ENCODE measurements at regions not wholly inside any gene's neighbourhood (a gene's known extent, or its start where the extent isn't known, plus 50 kb on each side); places are given as distances from the start of the nearest gene placed in this dataset.

DNA sequence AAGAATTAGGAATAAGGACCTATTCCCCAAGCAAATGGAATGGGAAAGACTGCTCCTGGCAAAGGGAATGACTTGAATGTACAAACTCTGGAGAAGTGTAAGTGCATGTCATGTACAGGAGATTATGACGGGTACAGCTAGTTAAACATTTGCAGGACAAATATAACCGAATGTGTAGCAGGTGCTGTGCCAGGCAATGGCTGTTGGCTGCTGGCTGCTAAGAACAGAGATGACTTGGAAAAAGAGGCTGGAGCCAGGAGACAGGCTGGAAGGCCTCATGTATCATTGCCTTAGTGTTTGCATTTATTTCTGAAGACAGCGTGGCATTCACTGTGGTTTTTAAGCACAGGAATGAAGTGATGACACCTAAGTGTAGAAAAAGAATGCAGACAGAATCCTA, 136.8 kb downstream of the TTC8 start:
- TF ChIP-seq, protein P1, sequence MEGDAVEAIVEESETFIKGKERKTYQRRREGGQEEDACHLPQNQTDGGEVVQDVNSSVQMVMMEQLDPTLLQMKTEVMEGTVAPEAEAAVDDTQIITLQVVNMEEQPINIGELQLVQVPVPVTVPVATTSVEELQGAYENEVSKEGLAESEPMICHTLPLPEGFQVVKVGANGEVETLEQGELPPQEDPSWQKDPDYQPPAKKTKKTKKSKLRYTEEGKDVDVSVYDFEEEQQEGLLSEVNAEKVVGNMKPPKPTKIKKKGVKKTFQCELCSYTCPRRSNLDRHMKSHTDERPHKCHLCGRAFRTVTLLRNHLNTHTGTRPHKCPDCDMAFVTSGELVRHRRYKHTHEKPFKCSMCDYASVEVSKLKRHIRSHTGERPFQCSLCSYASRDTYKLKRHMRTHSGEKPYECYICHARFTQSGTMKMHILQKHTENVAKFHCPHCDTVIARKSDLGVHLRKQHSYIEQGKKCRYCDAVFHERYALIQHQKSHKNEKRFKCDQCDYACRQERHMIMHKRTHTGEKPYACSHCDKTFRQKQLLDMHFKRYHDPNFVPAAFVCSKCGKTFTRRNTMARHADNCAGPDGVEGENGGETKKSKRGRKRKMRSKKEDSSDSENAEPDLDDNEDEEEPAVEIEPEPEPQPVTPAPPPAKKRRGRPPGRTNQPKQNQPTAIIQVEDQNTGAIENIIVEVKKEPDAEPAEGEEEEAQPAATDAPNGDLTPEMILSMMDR (IDR thresholded peaks at IDR 0.05): no peak
- TF ChIP-seq POLR2A (IDR thresholded peaks at IDR 0.05): no peak
- no peak for TF ChIP-seq POLR2AphosphoS5 (IDR thresholded peaks at IDR 0.05)

Measured in breast epithelium (tissue), 3 donors.